ENCODE measurements at regions not wholly inside any gene's neighbourhood (a gene's known extent, or its start where the extent isn't known, plus 50 kb on each side); places are given as distances from the start of the nearest gene placed in this dataset.

- no peak for TF ChIP-seq ELF1 (IDR thresholded peaks at IDR 0.05; ENCODE audit: borderline replicate concordance, low read depth)
- TF ChIP-seq, protein P1, sequence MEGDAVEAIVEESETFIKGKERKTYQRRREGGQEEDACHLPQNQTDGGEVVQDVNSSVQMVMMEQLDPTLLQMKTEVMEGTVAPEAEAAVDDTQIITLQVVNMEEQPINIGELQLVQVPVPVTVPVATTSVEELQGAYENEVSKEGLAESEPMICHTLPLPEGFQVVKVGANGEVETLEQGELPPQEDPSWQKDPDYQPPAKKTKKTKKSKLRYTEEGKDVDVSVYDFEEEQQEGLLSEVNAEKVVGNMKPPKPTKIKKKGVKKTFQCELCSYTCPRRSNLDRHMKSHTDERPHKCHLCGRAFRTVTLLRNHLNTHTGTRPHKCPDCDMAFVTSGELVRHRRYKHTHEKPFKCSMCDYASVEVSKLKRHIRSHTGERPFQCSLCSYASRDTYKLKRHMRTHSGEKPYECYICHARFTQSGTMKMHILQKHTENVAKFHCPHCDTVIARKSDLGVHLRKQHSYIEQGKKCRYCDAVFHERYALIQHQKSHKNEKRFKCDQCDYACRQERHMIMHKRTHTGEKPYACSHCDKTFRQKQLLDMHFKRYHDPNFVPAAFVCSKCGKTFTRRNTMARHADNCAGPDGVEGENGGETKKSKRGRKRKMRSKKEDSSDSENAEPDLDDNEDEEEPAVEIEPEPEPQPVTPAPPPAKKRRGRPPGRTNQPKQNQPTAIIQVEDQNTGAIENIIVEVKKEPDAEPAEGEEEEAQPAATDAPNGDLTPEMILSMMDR (IDR thresholded peaks at IDR 0.05 in 2 of 3, conservative IDR thresholded peaks at IDR 0.05 in 1 of 3; ENCODE audit: borderline replicate concordance in 1 of 3, insufficient read depth in 1 of 3, low read depth in 2 of 3, low read length in 2 of 3), result peak in 1 of 3 experiments; percentile 28; a peak in 1 of 6 replicates
- peak; percentile 11; the same call in 1 of the 2 replicates for TF ChIP-seq RAD21 (IDR thresholded peaks at IDR 0.05; ENCODE audit: low read depth)
- no peak for TF ChIP-seq SRF (IDR thresholded peaks at IDR 0.05; ENCODE audit: low read depth)
- no peak for TF ChIP-seq EGR1 (IDR thresholded peaks at IDR 0.05; ENCODE audit: low read depth)
- Histone ChIP-seq H3K9ac (ENCODE audit: low read length) (no peak overlapping the region), H3K27ac (ENCODE audit: low read depth, low read length) (no peak overlapping the region), H3K4me1 (ENCODE audit: control insufficient read depth in 1 of 2, insufficient read depth in 2 of 2, low read length in 2 of 2) (no peaks in the 10 kb centered on the region), H3K79me2 (ENCODE audit: insufficient read depth, low read length) (no peaks in the 10 kb centered on the region), H3K36me3 (ENCODE audit: control insufficient read depth in 1 of 2, insufficient read depth in 2 of 2, low read length in 2 of 2) (no peaks in the 10 kb centered on the region), H3K9me3 (ENCODE audit: control insufficient read depth in 1 of 2, insufficient read depth in 1 of 2, low read depth in 1 of 2, low read length in 2 of 2) (no peaks in the 10 kb centered on the region), H4K20me1 (ENCODE audit: insufficient read depth) (no peaks in the 10 kb centered on the region; the same call in 1 of the 2 replicates), H2AFZ (ENCODE audit: low read depth, low read length, poor library complexity, severe bottlenecking) (no peak overlapping the region), H3K27me3 (ENCODE audit: insufficient read depth, low read length) (no peaks in the 10 kb centered on the region), H3K4me3 (replicated peaks in 1 of 2; ENCODE audit: low read depth in 1 of 2, low read length in 2 of 2) (no peak overlapping the region), H3K9me2 (ENCODE audit: insufficient read depth) (no peaks in the 10 kb centered on the region), H3K4me2 (ENCODE audit: low read length) (no peak overlapping the region)
- ChIA-PET CTCF (no interaction called here), POLR2A (no interaction called here), RAD21 (ENCODE audit: low non-redundant PET in 1 of 2, low total read pairs in 2 of 2, uncharacterized antibody in 2 of 2, unreplicated experiment in 2 of 2) (no interaction called here)
- peak; percentile 68 for ATAC-seq
- intact Hi-C loops (cut with micrococcal nuclease), result no loop called here
- BruUV-seq (replicated peaks), result no TSS peak
- no peak for DNase-seq (ENCODE audit: low read depth, low spot score)
Observed at GRCh38 chr4:170750519-170750918, 660.8 kb upstream of the AADAT start.

- TF ChIP-seq, protein P2, sequence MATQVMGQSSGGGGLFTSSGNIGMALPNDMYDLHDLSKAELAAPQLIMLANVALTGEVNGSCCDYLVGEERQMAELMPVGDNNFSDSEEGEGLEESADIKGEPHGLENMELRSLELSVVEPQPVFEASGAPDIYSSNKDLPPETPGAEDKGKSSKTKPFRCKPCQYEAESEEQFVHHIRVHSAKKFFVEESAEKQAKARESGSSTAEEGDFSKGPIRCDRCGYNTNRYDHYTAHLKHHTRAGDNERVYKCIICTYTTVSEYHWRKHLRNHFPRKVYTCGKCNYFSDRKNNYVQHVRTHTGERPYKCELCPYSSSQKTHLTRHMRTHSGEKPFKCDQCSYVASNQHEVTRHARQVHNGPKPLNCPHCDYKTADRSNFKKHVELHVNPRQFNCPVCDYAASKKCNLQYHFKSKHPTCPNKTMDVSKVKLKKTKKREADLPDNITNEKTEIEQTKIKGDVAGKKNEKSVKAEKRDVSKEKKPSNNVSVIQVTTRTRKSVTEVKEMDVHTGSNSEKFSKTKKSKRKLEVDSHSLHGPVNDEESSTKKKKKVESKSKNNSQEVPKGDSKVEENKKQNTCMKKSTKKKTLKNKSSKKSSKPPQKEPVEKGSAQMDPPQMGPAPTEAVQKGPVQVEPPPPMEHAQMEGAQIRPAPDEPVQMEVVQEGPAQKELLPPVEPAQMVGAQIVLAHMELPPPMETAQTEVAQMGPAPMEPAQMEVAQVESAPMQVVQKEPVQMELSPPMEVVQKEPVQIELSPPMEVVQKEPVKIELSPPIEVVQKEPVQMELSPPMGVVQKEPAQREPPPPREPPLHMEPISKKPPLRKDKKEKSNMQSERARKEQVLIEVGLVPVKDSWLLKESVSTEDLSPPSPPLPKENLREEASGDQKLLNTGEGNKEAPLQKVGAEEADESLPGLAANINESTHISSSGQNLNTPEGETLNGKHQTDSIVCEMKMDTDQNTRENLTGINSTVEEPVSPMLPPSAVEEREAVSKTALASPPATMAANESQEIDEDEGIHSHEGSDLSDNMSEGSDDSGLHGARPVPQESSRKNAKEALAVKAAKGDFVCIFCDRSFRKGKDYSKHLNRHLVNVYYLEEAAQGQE (IDR thresholded peaks at IDR 0.05; ENCODE audit: low read depth), result no peak
- Histone ChIP-seq H3K4me2 (ENCODE audit: low read length) (no peak overlapping the region), H3K4me3 (replicated peaks in 1 of 2; ENCODE audit: low read depth in 1 of 2, low read length in 2 of 2) (no peak overlapping the region), H3K9ac (ENCODE audit: low read length) (no peak overlapping the region), H4K20me1 (ENCODE audit: insufficient read depth) (no peaks in the 10 kb centered on the region; the same call in 1 of the 2 replicates), H3K27ac (ENCODE audit: low read depth, low read length) (no peak overlapping the region), H3K4me1 (ENCODE audit: control insufficient read depth in 1 of 2, insufficient read depth in 2 of 2, low read length in 2 of 2) (no peaks in the 10 kb centered on the region), H3K36me3 (ENCODE audit: control insufficient read depth in 1 of 2, insufficient read depth in 2 of 2, low read length in 2 of 2) (no peaks in the 10 kb centered on the region), H3K9me3 (ENCODE audit: control insufficient read depth in 1 of 2, insufficient read depth in 1 of 2, low read depth in 1 of 2, low read length in 2 of 2) (no peaks in the 10 kb centered on the region), H2AFZ (ENCODE audit: low read depth, low read length, poor library complexity, severe bottlenecking) (no peak overlapping the region), H3K79me2 (ENCODE audit: insufficient read depth, low read length) (no peaks in the 10 kb centered on the region), H3K9me2 (ENCODE audit: insufficient read depth) (no peaks in the 10 kb centered on the region), H3K27me3 (ENCODE audit: insufficient read depth, low read length) (no peaks in the 10 kb centered on the region)
- DNase-seq (ENCODE audit: low read depth, low spot score), result no peak
- ATAC-seq, result no peak
- ChIA-PET CTCF (no interaction called here), POLR2A (no interaction called here), RAD21 (ENCODE audit: low non-redundant PET in 1 of 2, low total read pairs in 2 of 2, uncharacterized antibody in 2 of 2, unreplicated experiment in 2 of 2) (no interaction called here)
- BruUV-seq (replicated peaks), result no TSS peak
- intact Hi-C loops (cut with micrococcal nuclease), result no loop called here
Observed at GRCh38 chr4:170748975-170749374, 659.2 kb upstream of the AADAT start.
